ENCODE measurements at regions not wholly inside any gene's neighbourhood (a gene's known extent, or its start where the extent isn't known, plus 50 kb on each side); places are given as distances from the start of the nearest gene placed in this dataset.
"Not testable (repeated sequence)": the region's sequence is repeated elsewhere in the genome, so short reads cannot be mapped to it uniquely, and the experiment has no call there.

DNA sequence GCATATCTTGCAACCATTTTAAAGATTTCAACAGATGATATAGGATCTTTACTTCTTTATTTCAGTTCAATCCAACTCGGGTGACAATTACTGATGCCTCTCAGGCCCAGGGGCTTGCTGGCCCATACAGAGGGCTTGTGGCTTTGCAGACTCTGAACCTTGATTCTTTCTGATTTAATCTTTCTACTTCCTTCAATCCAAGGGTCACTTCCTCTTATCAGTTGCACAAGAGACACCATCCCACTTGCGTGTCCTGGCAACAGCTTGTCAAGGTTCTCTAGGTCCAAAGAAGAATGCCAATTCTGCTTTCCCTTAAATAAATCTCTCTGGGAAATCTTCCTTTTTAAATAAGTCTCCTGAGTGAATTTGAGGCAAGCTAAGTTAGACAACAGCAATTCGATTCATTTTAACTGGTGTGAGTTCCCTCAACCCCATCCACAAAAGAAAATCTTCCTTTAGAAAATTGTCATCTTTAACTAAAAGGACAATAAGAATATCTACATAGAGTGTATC, 75.1 kb upstream of the KIF2A start:
- not testable (repeated sequence) for DNase-seq (ENCODE audit: low spot score)

DNA sequence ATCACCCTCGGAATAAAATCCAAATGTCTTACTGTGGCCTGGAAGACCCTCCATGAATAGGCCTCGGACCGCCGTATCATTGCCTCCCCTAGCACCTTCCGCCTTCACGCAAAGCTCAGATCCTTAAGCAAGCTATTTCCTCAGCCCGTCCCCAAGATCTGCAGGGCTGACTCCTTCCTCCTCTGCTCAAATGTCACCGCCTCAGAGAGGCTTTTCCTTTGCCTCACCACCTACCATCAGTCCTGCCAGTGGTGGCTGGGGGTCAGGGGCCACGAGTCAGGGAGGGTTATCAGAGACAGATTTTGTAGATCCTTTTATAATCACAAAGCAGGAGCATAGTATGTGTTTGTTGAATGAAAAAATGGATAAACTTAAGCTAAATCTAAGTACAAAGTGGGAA, 74.4 kb upstream of the KIF2A start:
- DNase-seq (ENCODE audit: low spot score): no peak

DNA sequence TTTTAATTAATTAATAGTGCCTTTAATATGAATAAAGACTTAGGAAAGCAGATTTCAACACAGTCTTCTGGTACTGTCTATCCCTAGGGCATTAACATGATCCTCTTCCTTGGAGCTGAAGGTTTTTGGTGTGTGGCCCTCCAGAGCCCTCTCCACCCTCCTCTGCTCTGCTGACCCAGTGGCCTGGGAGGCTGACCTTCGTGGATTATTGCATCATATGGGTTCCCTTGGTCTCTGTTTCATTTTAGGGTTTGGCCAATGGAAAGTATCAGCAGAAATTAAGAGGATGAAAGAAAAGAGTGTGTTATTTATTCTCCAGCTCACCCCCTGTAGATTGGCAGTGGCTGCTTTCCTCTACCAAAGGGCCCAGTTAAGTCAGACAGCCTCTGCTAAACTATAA, 73.8 kb upstream of the KIF2A start:
- DNase-seq (ENCODE audit: low spot score): not testable (repeated sequence)

DNA sequence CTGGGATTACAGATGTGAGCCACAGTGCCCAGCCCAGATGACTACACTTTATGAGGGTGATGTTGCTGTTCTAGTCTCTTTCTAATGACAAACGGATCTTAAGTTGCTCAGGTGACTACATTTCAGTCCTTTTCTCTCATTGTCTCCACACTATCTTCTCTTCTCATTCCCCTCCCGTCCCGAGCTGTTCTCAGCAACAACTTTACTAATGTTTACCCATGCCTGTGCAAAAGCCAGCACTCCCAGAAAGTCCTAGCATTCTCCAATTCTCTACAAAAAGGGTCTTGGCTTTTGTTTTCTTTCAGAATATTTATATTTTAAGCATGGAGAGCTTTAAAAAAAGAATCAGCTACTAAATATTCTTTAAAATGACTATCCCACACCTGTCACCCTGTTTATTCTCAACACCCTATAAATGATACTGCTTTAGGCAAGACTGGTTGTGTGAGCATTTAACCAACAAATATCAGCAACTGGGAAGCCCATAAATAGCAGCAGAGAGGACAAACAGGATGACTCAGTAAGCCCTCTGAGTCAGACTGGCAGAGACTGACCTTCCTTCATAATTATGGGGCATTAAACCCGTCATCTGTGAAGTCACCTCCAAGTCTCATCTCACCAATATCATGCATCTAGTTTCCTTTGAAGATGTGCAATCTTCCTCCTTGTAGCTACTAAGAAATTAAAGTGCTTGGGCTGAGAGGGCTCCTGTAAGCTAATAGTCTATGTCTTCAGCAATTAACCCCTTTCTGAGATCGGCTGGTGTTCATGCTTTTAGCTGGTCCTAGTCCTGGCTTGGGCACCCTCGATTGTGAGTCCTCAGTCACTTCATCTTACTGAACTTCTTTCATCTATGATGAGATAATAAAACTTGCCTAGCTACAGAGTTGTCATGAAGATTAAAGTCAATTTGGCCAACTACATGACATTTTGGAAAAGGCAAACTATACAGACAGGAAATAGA, 72.6 kb upstream of the KIF2A start:
- DNase-seq (ENCODE audit: low spot score): not testable (repeated sequence)

DNA sequence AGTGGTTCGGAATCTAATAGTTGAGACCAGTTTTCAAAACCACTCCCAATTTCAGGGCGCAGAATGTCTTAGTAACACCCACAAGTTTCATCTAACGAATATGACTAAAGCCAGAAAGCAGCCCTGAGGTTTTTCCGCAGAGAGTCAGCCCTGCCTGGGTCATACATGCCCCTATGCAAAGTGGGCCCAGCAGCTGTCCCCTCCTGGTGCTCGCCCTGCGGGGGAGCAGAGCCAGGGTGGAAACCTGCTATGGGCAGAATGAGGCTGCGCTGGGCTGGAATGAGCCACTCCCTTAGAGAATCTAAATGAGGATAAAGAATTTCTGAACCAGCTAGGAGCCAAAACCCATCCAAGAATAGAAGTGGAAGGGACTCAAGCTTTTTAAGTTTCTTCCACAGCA, 69.4 kb upstream of the KIF2A start:
- DNase-seq (ENCODE audit: low spot score): not testable (repeated sequence)

DNA sequence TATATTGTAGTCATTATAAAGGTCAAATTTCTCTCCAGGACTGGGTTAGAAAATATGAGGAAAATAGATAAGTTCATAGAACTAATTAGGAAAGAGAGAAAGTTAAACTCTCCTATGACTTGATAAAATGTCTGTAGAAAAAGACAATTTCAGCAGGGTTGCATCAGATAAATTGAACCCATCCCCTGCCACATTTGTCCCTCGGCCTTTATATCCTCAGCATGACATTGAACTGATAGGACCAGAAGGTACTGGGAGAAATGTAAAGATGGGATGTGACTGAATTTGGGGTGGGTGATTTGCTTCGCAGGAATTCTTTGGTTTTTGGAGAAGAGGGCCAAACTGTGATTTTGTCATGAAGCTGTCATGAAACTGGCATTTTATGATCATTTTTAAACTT, 68.1 kb upstream of the KIF2A start:
- DNase-seq (ENCODE audit: low spot score): not testable (repeated sequence)

DNA sequence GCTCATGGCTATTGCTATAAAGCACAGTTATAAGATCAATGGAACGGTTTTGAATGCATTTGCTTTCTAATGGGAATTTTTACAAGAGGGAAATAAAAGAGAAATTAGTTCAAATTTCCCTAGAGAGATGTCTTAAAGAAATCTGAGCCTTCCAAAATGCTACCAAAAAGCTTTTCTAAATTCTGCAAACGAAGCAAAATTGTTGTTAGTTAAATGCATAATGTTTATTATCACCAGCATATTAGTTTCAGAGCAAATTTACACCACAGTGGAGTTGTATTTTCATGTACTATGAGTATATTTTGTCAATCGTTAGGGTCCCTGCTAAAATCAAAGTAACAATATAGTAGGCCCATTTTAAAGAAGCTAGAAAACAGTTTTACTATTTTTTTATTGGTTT, 67.4 kb upstream of the KIF2A start:
- not testable (repeated sequence) for DNase-seq (ENCODE audit: low spot score)

DNA sequence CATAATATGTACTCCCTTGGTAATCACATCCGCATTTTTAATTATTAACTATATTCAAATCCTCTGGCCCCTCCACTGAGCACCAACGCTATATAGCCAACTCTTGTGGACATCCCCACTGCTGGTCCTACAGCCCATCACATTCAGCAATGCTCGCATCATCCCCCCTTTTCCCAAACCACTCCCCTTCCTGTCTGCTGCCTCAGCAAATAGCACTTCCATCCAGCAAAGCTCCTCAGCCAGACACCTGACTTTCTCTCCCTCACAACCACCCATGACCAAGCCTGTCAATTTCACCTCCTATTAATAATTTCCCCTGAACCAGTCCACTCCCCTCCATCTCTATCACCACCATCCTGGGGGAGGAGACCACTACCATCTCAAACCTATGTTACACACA, 65.5 kb upstream of the KIF2A start:
- DNase-seq (ENCODE audit: low spot score): not testable (repeated sequence)

DNA sequence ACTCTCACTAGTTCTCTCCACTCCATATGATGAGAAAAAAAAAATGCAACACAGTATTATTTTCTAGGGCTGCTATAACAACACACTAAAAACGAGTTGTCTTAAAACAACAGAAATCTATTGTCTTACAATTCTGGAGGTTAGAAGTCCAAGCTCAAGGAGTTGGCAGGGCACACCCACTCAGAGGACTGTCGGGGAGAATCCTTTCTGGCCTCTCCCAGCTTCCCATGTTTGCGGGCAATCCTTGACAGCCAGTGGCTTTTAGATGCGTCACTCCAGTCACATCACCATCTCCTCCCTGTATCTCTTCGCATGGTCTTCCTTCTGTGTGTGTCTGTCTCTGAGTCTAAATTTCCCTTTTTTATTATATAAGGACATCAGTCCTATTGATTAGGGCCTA, 64.0 kb upstream of the KIF2A start:
- DNase-seq (ENCODE audit: low spot score): not testable (repeated sequence)

DNA sequence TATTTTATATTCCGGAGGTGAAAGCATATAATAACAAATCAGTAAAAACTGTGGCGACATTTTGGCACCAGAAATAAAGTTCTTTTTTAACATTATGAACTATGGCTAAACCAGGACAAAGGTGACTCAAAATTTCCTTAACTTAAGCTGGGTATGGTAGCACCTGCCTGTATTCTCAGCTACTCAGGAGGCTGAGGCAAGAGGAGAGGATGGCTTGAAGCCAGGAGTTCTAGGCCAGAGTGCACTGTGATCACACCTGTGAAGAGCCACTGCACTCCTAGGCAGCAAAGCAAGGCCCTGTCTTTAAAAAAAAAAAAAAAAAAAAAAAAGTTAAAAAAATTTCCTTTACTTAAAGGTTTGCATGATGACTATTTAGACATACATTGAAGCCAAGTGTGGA, 63.0 kb upstream of the KIF2A start:
- DNase-seq (ENCODE audit: low spot score): not testable (repeated sequence)

DNA sequence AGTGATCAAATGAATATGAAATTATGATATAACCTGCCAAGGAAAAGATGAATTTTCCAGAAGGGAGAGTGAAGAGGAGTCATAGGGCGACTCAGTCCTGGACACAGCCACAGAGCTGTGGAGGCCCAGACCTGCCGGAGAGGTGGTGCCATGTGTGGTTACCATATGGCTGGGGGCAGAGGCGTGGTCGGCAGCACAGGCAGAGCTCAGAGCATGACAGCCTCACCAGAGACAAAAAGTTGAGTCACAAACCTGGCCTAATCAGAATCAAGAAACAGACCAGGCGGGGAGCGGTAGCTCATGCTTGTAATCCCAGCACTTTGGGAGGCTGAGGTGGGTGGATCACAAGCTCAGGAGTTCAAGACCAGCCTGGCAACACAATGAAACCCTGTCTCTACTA, 57.8 kb upstream of the KIF2A start:
- not testable (repeated sequence) for DNase-seq (ENCODE audit: low spot score)

DNA sequence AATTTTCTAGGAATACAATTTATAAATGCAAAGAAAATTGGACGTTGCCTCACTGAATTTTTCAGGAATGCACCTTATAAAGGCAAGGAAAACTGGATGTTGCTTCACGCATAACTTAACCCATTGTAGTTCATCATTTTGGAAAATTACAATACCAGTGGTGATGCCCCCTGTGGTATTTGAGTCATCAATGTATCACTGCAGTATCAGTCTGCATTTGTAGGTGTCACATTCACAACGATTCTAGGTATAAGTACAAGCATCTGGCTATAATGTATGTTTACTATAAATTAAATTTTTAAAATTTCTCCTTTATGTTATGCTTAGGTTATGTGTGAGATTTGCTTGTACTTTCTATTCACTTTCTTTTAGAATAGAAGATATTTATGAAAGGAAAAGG, 55.9 kb upstream of the KIF2A start:
- not testable (repeated sequence) for DNase-seq (ENCODE audit: low spot score)

DNA sequence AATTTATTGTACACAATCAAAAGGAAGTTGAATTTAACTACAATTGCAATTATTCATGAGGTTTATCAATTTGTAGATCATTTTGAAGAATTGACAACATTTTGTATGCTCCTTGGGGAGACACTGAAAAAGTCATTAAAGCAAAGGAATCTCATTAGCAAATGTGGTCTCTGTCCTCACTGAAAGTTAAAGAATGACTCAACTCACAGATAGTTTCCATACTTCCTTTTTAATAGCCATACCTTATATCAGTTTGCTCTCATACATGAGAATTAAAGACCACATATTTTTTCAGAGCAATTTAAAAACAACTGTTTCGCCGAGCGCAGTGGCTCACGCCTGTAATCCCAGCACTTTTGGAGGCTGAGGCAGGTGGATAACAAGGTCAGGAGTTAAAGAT, 55.1 kb upstream of the KIF2A start:
- DNase-seq (ENCODE audit: low spot score): not testable (repeated sequence)

DNA sequence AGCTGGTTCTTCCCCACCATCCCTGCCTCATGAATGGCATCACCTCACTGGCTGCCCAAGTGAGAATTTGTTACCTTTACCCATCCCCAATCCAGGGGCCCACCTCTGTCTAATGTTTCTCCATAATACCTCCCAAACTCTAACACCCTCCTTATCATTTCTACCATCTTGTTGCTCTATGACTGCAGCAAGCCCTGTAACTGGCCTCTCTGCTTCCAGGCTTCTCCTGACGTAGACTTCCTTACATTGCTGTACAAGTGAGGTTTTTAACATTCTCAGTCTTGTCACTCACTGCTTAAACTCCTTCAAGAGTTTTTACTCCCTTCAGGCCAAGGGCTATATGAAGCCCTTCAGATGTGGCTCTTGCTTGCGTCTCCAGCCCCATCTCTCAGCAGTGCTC, 53.5 kb upstream of the KIF2A start:
- not testable (repeated sequence) for DNase-seq (ENCODE audit: low spot score)

DNA sequence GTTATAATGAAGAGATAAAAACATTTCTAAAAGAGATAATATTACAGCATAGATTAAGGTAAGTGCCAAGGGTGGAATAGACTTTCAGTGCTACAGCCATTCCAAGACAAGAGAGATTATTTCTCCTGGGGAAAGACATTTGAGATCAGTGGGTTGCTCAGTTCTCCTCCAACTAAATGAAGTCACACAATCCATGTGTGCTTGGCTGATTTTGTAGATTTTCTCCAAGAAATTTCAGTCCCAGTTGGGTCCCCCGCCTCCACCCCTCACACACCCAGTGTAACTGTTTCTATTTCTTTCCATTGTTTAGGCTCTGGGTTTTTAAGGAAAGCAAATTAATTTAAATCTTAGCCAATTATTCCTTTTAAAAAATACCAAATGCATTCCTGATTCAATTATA, 50.5 kb upstream of the KIF2A start:
- not testable (repeated sequence) for DNase-seq (ENCODE audit: low spot score)

DNA sequence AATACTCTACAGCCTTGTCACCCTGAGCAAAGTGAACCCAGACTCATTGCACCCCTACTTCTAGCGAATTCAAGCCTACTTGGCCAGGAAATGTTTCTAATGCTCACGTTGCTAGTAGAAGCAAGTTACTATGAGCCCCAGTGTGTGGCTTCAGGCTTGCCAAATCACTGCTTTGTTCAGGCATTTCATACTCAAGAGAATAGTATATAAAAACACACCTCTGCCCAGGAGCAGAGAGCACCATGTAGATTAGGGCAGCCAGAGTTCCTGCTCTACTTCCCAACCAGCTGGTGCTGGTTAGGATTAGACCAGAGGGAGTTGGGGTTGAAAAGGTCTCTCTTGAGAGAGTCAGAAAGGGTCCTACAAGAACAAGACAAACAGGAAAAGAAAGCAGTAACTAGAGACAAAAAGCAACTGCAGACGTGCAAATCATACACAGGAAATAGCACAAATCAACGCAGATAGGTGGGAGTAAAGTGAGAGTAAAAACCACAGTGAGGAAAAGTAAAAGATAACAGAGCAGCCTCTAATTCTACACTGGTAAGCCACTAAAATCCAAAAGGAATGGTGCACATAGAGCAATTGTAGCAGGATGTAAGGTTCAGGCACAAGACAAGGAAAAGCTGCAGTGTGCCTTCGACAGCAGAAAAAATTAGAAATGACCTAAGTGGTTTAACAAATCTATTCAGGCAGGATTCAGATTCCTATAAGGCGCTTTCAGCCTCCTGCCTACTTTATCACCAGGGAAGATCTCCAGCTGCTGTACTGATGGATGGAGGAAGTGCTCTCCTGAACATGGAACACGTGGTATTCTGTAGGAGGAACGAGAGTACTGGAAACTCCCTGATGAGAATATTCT, 49.6 kb upstream of the KIF2A start:
- no peak for DNase-seq (ENCODE audit: low spot score)
